Kidney epithelial cell (primary cell): ENCODE measurements at regions not wholly inside any gene's neighbourhood (a gene's known extent, or its start where the extent isn't known, plus 50 kb on each side); places are given as distances from the start of the nearest gene placed in this dataset.

Experiments
- DNase-seq: peaks from one replicate; pipeline ENCODE4 v3.0.0-alpha.2; 2010; ENCODE audit warnings: low read depth
- H3K27me3 ChIP-seq: 2 replicates; pipeline ENCODE4 v1.6.0; 2011; ENCODE audit warnings: low read length; ENCODE audit not compliant: control insufficient read depth, insufficient read depth
- H3K36me3 ChIP-seq: 2 replicates; pipeline ENCODE4 v1.5.1; 2011; ENCODE audit warnings: low read length; ENCODE audit not compliant: control insufficient read depth, insufficient read depth
- H3K4me3 ChIP-seq: 2 replicates; pipeline ENCODE4 v1.5.1; 2011; ENCODE audit warnings: low read depth, mild to moderate bottlenecking, control low read depth, low read length
- TF ChIP-seq, protein P1 (sequence below): IDR thresholded peaks from 2 replicates; pipeline ENCODE4 v1.5.1; 2011; ENCODE audit warnings: mild to moderate bottlenecking, moderate library complexity, low read length, control low read depth, inconsistent platforms; ENCODE audit not compliant: insufficient read depth, poor library complexity, severe bottlenecking

DNA sequence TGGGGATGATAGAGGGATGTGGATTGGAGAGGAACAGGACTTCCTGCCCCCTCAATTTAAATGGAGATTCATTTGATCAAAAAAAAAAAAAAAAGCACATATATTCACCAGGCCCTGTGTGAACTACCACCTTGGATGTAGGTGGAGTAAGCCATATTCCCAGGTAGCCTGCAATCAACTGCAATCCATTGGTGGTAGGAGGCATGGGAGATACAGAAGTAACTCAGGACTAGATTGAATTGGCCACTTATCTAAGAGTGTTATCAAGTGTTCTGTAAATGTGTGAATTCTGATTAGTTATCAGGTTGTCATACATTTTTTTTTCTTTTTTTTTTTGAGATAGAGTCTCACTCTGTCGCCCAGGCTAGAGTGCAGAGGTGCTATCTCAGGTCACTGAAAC is 124.1 kb upstream of the ESR1 start:
- TF ChIP-seq, protein P1, sequence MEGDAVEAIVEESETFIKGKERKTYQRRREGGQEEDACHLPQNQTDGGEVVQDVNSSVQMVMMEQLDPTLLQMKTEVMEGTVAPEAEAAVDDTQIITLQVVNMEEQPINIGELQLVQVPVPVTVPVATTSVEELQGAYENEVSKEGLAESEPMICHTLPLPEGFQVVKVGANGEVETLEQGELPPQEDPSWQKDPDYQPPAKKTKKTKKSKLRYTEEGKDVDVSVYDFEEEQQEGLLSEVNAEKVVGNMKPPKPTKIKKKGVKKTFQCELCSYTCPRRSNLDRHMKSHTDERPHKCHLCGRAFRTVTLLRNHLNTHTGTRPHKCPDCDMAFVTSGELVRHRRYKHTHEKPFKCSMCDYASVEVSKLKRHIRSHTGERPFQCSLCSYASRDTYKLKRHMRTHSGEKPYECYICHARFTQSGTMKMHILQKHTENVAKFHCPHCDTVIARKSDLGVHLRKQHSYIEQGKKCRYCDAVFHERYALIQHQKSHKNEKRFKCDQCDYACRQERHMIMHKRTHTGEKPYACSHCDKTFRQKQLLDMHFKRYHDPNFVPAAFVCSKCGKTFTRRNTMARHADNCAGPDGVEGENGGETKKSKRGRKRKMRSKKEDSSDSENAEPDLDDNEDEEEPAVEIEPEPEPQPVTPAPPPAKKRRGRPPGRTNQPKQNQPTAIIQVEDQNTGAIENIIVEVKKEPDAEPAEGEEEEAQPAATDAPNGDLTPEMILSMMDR: no peak
- no peak for DNase-seq
- Histone ChIP-seq H3K4me3 (no peak overlapping the region), H3K27me3 (no peaks in the 10 kb centered on the region), H3K36me3 (no peaks in the 10 kb centered on the region)

GRCh38 chr6:151689499-151690201 is 117.8 kb upstream of the ESR1 start:
- no peaks in the 10 kb centered on the region for H3K27me3 ChIP-seq
- H3K36me3 ChIP-seq: no peaks in the 10 kb centered on the region
- DNase-seq: no peak

GRCh38 chr6:151690303-151690702 is 117.2 kb upstream of the ESR1 start:
- H3K4me3 ChIP-seq: no peak overlapping the region
- H3K36me3 ChIP-seq: no peaks in the 10 kb centered on the region
- H3K27me3 ChIP-seq: no peaks in the 10 kb centered on the region
- TF ChIP-seq, protein P1: no peak
- no peak for DNase-seq

More at GRCh38 chr6:151689499-151690201, 117.8 kb upstream of the ESR1 start:
- TF ChIP-seq, protein P1: no peak
- H3K4me3 ChIP-seq: no peak overlapping the region

GRCh38 chr6:151690768-151691562 is 116.5 kb upstream of the ESR1 start:
- no peak for DNase-seq
- no peaks in the 10 kb centered on the region for H3K27me3 ChIP-seq
- no peak overlapping the region for H3K4me3 ChIP-seq
- TF ChIP-seq, protein P1: no peak
- H3K36me3 ChIP-seq: no peaks in the 10 kb centered on the region

GRCh38 chr6:151692216-151692615 is 115.3 kb upstream of the ESR1 start:
- no peaks in the 10 kb centered on the region for H3K27me3 ChIP-seq
- H3K36me3 ChIP-seq: no peaks in the 10 kb centered on the region
- DNase-seq: no peak
- H3K4me3 ChIP-seq: no peak overlapping the region
- TF ChIP-seq, protein P1: no peak
